Heart right ventricle (tissue), 16 donors: ENCODE measurements at regions not wholly inside any gene's neighbourhood (a gene's known extent, or its start where the extent isn't known, plus 50 kb on each side); places are given as distances from the start of the nearest gene placed in this dataset.
"Not testable (repeated sequence)": the region's sequence is repeated elsewhere in the genome, so short reads cannot be mapped to it uniquely, and the experiment has no call there.

Source experiments
- ATAC-seq, 8 donors: fragments of 200-7000 bp; cut with Tn5 transposase; one replicate each; pipeline ENCODE4 v1.9.1; 2020; ENCODE audit warnings: mild to moderate bottlenecking in 8 of 8, moderate library complexity in 8 of 8, moderate number of reproducible peaks in 1 of 8
- DNase-seq, 2 donors: peaks; one replicate each; pipeline ENCODE4 v3.0.0-alpha.2; 2020
- H3K27ac ChIP-seq, 10 donors: fragments of 200-600 bp; sonication (generic) in 2 of 10; one replicate each; pipeline versions ENCODE4 v1.5.0 to v1.8.0; 2020 to 2022; ENCODE audit warnings: mild to moderate bottlenecking in 3 of 10
- H3K27me3 ChIP-seq, 7 donors: fragments of 200-600 bp; one replicate each; pipeline ENCODE4 v1.8.0; 2021 to 2022; ENCODE audit warnings: mild to moderate bottlenecking in 2 of 7
- H3K36me3 ChIP-seq, 9 donors: fragments of 200-600 bp; sonication (generic) in 1 of 9; one replicate each; pipeline versions ENCODE4 v1.5.0 to v1.8.0; 2020 to 2022; ENCODE audit warnings: mild to moderate bottlenecking in 2 of 9
- H3K4me1 ChIP-seq, 9 donors: fragments of 200-600 bp; sonication (generic) in 1 of 9; one replicate each; pipeline versions ENCODE4 v1.5.0 to v1.8.0; 2020 to 2022; ENCODE audit warnings: mild to moderate bottlenecking in 4 of 9
- H3K4me3 ChIP-seq, 10 donors: fragments of 200-600 bp; sonication (generic) in 2 of 10; one replicate each; pipeline versions ENCODE4 v1.5.0 to v1.8.0; 2020 to 2022; ENCODE audit warnings: mild to moderate bottlenecking in 7 of 10, moderate library complexity in 2 of 10
- H3K9me3 ChIP-seq, 11 donors: fragments of 200-600 bp in 10 of 11; sonication (generic) in 2 of 11; one replicate each; pipeline versions ENCODE4 v1.5.0 to v1.8.0; 2013 to 2022; ENCODE audit warnings: mild to moderate bottlenecking in 2 of 11, control low read depth in 1 of 11, moderate library complexity in 1 of 11
- CTCF ChIP-seq, 9 donors: fragments of 200-600 bp; sonication (generic) in 2 of 9; IDR thresholded peaks; one replicate each; pipeline versions ENCODE4 v1.5.0 to v1.8.0; 2021 to 2022; ENCODE audit warnings: antibody characterized with exemption in 9 of 9, mild to moderate bottlenecking in 5 of 9, moderate library complexity in 1 of 9
- WGBS, 2 donors: extraction: QIAGEN DNeasy Blood & Tissue Kit; methylation state at CpG; one replicate each; pipeline ENCODE4 v1.1.7; 2013; ENCODE audit warnings: inconsistent platforms in 1 of 2; 5-methylcytosine and 5-hydroxymethylcytosine counted together
- intact Hi-C, 10 donors: fragments of 100-400 bp; cut with DNase I; formaldehyde crosslinking; loops; one replicate each; pipeline versions ENCODE4 v1.11.1 to v1.14.2; 2022
- donor health status: Arrhythmogenic right ventricular cardiomyopathy.
- donor health status: ischemic (EF 13 %, LVEDD 7.1; RV severe dilation, severe dysfunction).
- donor health status: healthy with polysubstance abuse.
- donor health status: DM: no; HTN: yes; CAD: no.
- donor health status: DM: no; HTN: no; CAD: no.
- donor health status: ischemic (EF 25% LVEDD 6.9; RV normal size, moderate dysfunction).
- donor health status: ischemic (EF 25% LVEDD 5.7; RV mildly dilated, moderate dysfunction).
- donor health status: healthy.
- donor health status: DM: yes; HTN: yes; CAD: no.
- donor health status: Ischemic cardiomyopathy.
- donor health status: ischemic (EF 35%, LVEDD 5.7; RV mildly dilated, moderate dysfunction).
- donor health status: nonischemic (EF 11% LVEDD 7.7; RV severe dilation, severe dysfunction).
- donor health status: DM: yes; HTN: yes; CAD: no.
- donor health status: PGD.
- donor health status: ischemic (EF 29% LVEDD 5.4; RV normal size, mild dysfunction).
- donor health status: nonischemic (EF 23%, LVEDD 6.1; RV moderate dilation, normal function).

- intact Hi-C loops, DNase-seq, H3K4me3 ChIP-seq, H3K27ac ChIP-seq, H3K4me1 ChIP-seq, H3K36me3 ChIP-seq, ATAC-seq, H3K27me3 ChIP-seq: not testable (repeated sequence)
- peaks cover 0 to 18% (median 0%) of the 10 kb centered on the region in 11 donors for H3K9me3 ChIP-seq
- WGBS, 2 donors, result 76 to 89% methylated on average over 3 of the region's 3 CpGs
Measured at GRCh38 chr6:61103660-61104059, 1182.4 kb downstream of the KHDRBS2 start.

GRCh38 chr6:61100072-61100471, 1186.0 kb downstream of the KHDRBS2 start:
- H3K9me3 ChIP-seq, result peaks cover 0 to 24% (median 0%) of the 10 kb centered on the region in 11 donors
- intact Hi-C loops, result no loop called here
- no peaks in the 10 kb centered on the region for H3K36me3 ChIP-seq
- no peak overlapping the region for H3K27ac ChIP-seq
- H3K4me3 ChIP-seq, result no peak overlapping the region
- no peak for DNase-seq
- no peaks in the 10 kb centered on the region for H3K27me3 ChIP-seq
- no peaks in the 10 kb centered on the region for H3K4me1 ChIP-seq
- no peak for TF ChIP-seq CTCF (IDR thresholded peaks at IDR 0.05)
- ATAC-seq, result no peak

- DNase-seq, H3K36me3 ChIP-seq, H3K4me3 ChIP-seq: not testable (repeated sequence)
Measured at GRCh38 chr6:61099561-61099960, 1186.5 kb downstream of the KHDRBS2 start.

GRCh38 chr6:61087986-61088385, 1198.0 kb downstream of the KHDRBS2 start:
- H3K4me3 ChIP-seq, H3K27me3 ChIP-seq, H3K27ac ChIP-seq, DNase-seq, ATAC-seq, H3K36me3 ChIP-seq, intact Hi-C loops, H3K4me1 ChIP-seq: not testable (repeated sequence)
- peaks cover 0 to 28% (median 0%) of the 10 kb centered on the region in 11 donors for H3K9me3 ChIP-seq
- WGBS, 2 donors, result 51 to 69% methylated on average over 1 of the region's 1 CpG

More at GRCh38 chr6:61099561-61099960, 1186.5 kb downstream of the KHDRBS2 start:
- WGBS, 2 donors, result 88 to 98% methylated on average over 1 of the region's 1 CpG
- H3K4me1 ChIP-seq, ATAC-seq, H3K27me3 ChIP-seq, H3K27ac ChIP-seq, intact Hi-C loops: not testable (repeated sequence)
- peaks cover 0 to 25% (median 0%) of the 10 kb centered on the region in 11 donors for H3K9me3 ChIP-seq

- Histone ChIP-seq H3K4me1 (no peaks in the 10 kb centered on the region), H3K4me3 (no peak overlapping the region), H3K27ac (no peak overlapping the region), H3K9me3 (peaks cover 0 to 39% (median 0%) of the 10 kb centered on the region in 11 donors), H3K27me3 (no peaks in the 10 kb centered on the region), H3K36me3 (no peaks in the 10 kb centered on the region)
- no peak for TF ChIP-seq CTCF (IDR thresholded peaks at IDR 0.05)
- no peak for DNase-seq
- WGBS, 2 donors, result 86 to 91% methylated on average over 3 of the region's 3 CpGs
- ATAC-seq, result no peak
- intact Hi-C loops, result no loop called here
Measured at GRCh38 chr6:61044011-61044410, 1242.0 kb downstream of the KHDRBS2 start.
